ENCODE measurements at regions not wholly inside any gene's neighbourhood (a gene's known extent, or its start where the extent isn't known, plus 50 kb on each side); places are given as distances from the start of the nearest gene placed in this dataset.
"Not testable (repeated sequence)": the region's sequence is repeated elsewhere in the genome, so short reads cannot be mapped to it uniquely, and the experiment has no call there.

GRCh38 chr7:153701678-153702077, 350.5 kb upstream of the DPP6 start:
- no peak for DNase-seq

- not testable (repeated sequence) for DNase-seq
These were observed 328.3 kb upstream of the DPP6 start for GRCh38 chr7:153723892-153724291.

- not testable (repeated sequence) for DNase-seq
These were observed 320.7 kb upstream of the DPP6 start for GRCh38 chr7:153731504-153731903.

- DNase-seq = not testable (repeated sequence)
These were observed 308.8 kb upstream of the DPP6 start for GRCh38 chr7:153743434-153743833.

GRCh38 chr7:153747969-153748368, 304.2 kb upstream of the DPP6 start:
- DNase-seq = not testable (repeated sequence)

- not testable (repeated sequence) for DNase-seq
These were observed 303.3 kb upstream of the DPP6 start for GRCh38 chr7:153748885-153749284.

- DNase-seq = not testable (repeated sequence)
These were observed 286.3 kb upstream of the DPP6 start for GRCh38 chr7:153765869-153766268.

- not testable (repeated sequence) for DNase-seq
These were observed 285.3 kb upstream of the DPP6 start for GRCh38 chr7:153766926-153767325.

GRCh38 chr7:153772966-153773365, 279.2 kb upstream of the DPP6 start:
- no peak for DNase-seq

GRCh38 chr7:153776940-153777339, 275.3 kb upstream of the DPP6 start:
- not testable (repeated sequence) for DNase-seq

- not testable (repeated sequence) for DNase-seq
These were observed 254.8 kb upstream of the DPP6 start for GRCh38 chr7:153797363-153797762.

GRCh38 chr7:153808117-153808516, 244.1 kb upstream of the DPP6 start:
- no peak for DNase-seq

GRCh38 chr7:153829525-153829924, 222.7 kb upstream of the DPP6 start:
- no peak for DNase-seq

GRCh38 chr7:153832160-153832559, 220.0 kb upstream of the DPP6 start:
- DNase-seq = no peak

GRCh38 chr7:153835103-153835502, 217.1 kb upstream of the DPP6 start:
- no peak for DNase-seq

GRCh38 chr7:153835712-153836265, 216.4 kb upstream of the DPP6 start:
- no peak for DNase-seq

GRCh38 chr7:153838591-153838990, 213.6 kb upstream of the DPP6 start:
- no peak for DNase-seq

- DNase-seq = no peak
These were observed 211.3 kb upstream of the DPP6 start for GRCh38 chr7:153840861-153841260.

GRCh38 chr7:153847828-153848227, 204.4 kb upstream of the DPP6 start:
- DNase-seq = no peak

GRCh38 chr7:153852261-153852660, 199.9 kb upstream of the DPP6 start:
- DNase-seq = no peak

- no peak for DNase-seq
These were observed 193.8 kb upstream of the DPP6 start for GRCh38 chr7:153858355-153858754.

GRCh38 chr7:153859239-153859638, 193.0 kb upstream of the DPP6 start:
- DNase-seq = no peak

- no peak for DNase-seq
These were observed 165.4 kb upstream of the DPP6 start for GRCh38 chr7:153886506-153887441.

Measured in GDM1 (cell line).